Smooth muscle cell (in vitro differentiated cells): ENCODE measurements at regions not wholly inside any gene's neighbourhood (a gene's known extent, or its start where the extent isn't known, plus 50 kb on each side); places are given as distances from the start of the nearest gene placed in this dataset.

Source experiments
- DNase-seq: peaks from one replicate; lab custom pipeline; 2025; ENCODE audit not compliant: unreplicated experiment; lab: John Stamatoyannopoulos, UW
- H2AFZ ChIP-seq: fragments of 200-600 bp; sonication (generic); 2 replicates; pipeline ENCODE4 v1.6.0; 2016; ENCODE audit warnings: antibody characterized with exemption, low read depth, mild to moderate bottlenecking
- H3F3A ChIP-seq: fragments of 200-600 bp; sonication (generic); 2 replicates; pipeline ENCODE4 v1.6.0; 2017; ENCODE audit warnings: antibody characterized with exemption, low read depth
- H3K27ac ChIP-seq: fragments of 200-600 bp; sonication (generic); 2 replicates; pipeline ENCODE4 v1.5.1; 2016; ENCODE audit warnings: low read depth, mild to moderate bottlenecking
- H3K27me3 ChIP-seq: fragments of 200-600 bp; sonication (generic); 2 replicates; pipeline ENCODE4 v1.6.1; 2016; ENCODE audit warnings: low read depth, mild to moderate bottlenecking
- H3K36me3 ChIP-seq: fragments of 200-600 bp; sonication (generic); 2 replicates; pipeline ENCODE4 v1.5.1; 2016; ENCODE audit warnings: low read depth
- H3K4me1 ChIP-seq: fragments of 200-600 bp; sonication (generic); 2 replicates; pipeline ENCODE4 v1.5.1; 2016; ENCODE audit warnings: low read depth
- H3K4me2 ChIP-seq: fragments of 200-600 bp; sonication (generic); 2 replicates; pipeline ENCODE4 v1.6.0; 2016; ENCODE audit warnings: mild to moderate bottlenecking
- H3K4me3 ChIP-seq: fragments of 200-600 bp; sonication (generic); 2 replicates; pipeline ENCODE4 v1.5.1; 2016; ENCODE audit warnings: mild to moderate bottlenecking
- H3K79me2 ChIP-seq: fragments of 200-600 bp; sonication (generic); 2 replicates; pipeline ENCODE4 v1.6.0; 2016; ENCODE audit warnings: low read depth, mild to moderate bottlenecking
- H3K9ac ChIP-seq: fragments of 200-600 bp; sonication (generic); 2 replicates; pipeline ENCODE4 v1.6.0; 2016; ENCODE audit warnings: low read depth
- H3K9me3 ChIP-seq: fragments of 200-600 bp; sonication (generic); replicated peaks from 2 replicates; pipeline ENCODE4 v1.5.1; 2016; ENCODE audit warnings: low read depth
- H4K20me1 ChIP-seq: fragments of 200-600 bp; sonication (generic); 2 replicates; pipeline ENCODE4 v1.6.0; 2016; ENCODE audit warnings: low read depth
- WGBS: methylation state at CpG from one replicate; pipeline ENCODE4 v1.1.7; 2016; ENCODE audit warnings: low lambda C conversion rate; 5-methylcytosine and 5-hydroxymethylcytosine counted together
- TF ChIP-seq, protein P1 (sequence below): fragments of 200-600 bp; sonication (generic); IDR thresholded peaks from 2 replicates; pipeline ENCODE4 v1.5.1; 2017; ENCODE audit warnings: borderline replicate concordance, mild to moderate bottlenecking, antibody characterized with exemption; ENCODE audit not compliant: insufficient read depth, poor library complexity, severe bottlenecking

DNA sequence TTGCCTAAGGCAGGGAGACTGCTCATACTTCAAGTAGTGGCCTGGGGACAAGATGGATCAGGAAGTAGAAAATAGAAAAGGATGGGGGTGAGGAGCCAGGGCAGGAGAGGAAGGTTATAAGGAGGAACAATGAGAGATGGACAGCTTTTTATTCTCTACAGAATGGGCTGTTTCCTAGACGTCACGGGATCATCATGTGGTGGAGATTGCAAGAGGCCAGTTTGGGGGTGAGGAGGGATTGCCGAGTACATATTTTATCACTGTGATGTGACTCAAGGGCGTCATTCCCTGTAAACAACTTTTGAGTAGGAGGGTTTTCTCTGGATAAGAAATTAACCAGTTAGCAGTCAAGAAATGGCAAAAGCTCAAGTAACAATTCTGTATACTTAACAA lies 406.3 kb downstream of the ETS1 start:
- Histone ChIP-seq H2AFZ (no peak overlapping the region), H3K27me3 (no peaks in the 10 kb centered on the region), H3K4me2 (peak overlapping the region; percentile 25), H3K27ac (peak overlapping the region; percentile 64), H3K4me3 (no peak overlapping the region), H3K79me2 (no peaks in the 10 kb centered on the region), H4K20me1 (no peaks in the 10 kb centered on the region), H3F3A (no peaks in the 10 kb centered on the region), H3K4me1 (no peaks in the 10 kb centered on the region), H3K36me3 (no peaks in the 10 kb centered on the region), H3K9ac (no peak overlapping the region), H3K9me3 (no peaks in the 10 kb centered on the region)
- TF ChIP-seq, protein P1, sequence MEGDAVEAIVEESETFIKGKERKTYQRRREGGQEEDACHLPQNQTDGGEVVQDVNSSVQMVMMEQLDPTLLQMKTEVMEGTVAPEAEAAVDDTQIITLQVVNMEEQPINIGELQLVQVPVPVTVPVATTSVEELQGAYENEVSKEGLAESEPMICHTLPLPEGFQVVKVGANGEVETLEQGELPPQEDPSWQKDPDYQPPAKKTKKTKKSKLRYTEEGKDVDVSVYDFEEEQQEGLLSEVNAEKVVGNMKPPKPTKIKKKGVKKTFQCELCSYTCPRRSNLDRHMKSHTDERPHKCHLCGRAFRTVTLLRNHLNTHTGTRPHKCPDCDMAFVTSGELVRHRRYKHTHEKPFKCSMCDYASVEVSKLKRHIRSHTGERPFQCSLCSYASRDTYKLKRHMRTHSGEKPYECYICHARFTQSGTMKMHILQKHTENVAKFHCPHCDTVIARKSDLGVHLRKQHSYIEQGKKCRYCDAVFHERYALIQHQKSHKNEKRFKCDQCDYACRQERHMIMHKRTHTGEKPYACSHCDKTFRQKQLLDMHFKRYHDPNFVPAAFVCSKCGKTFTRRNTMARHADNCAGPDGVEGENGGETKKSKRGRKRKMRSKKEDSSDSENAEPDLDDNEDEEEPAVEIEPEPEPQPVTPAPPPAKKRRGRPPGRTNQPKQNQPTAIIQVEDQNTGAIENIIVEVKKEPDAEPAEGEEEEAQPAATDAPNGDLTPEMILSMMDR, result no peak
- 27% methylated on average over 4 of the region's 4 CpGs for WGBS
- DNase-seq, result no peak

DNA sequence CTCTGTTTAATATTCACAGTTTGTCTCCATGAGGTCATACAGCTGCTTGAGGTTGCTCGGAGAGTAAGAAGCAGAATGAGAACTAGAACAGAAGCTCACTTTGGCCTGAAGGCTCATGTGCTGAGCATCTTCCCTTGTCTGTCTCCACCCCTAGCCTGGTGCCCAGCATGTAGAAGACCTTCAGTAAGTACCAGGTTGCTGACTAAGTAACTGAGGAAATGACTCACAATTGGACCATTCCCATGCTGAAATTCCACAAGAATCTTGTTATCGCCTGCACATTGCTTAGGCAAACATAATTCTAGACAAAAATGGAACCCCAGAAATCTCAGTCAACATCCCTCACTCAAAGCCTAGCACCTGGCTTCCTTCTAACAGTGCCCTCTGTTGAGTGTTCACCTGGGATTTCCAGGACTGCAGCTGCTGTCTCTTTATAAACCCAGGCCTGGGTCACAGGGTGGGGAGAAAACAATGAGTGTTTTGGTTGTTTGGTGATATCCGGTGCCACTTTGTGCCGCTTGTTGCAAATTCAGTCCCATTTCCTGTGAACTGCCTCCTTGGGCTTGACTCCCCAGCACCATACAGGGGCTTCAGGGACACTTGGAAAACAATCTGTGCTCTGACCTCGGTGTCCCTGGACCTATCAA lies 406.8 kb downstream of the ETS1 start:
- no peaks in the 10 kb centered on the region for H4K20me1 ChIP-seq
- DNase-seq, result no peak
- H3K9ac ChIP-seq, result no peak overlapping the region
- H3K79me2 ChIP-seq, result no peaks in the 10 kb centered on the region
- no peaks in the 10 kb centered on the region for H3F3A ChIP-seq
- no peak overlapping the region for H2AFZ ChIP-seq
- H3K27ac ChIP-seq, result peak overlapping the region; percentile 64
- no peaks in the 10 kb centered on the region for H3K9me3 ChIP-seq
- WGBS, result 69% methylated on average over 5 of the region's 5 CpGs
- no peaks in the 10 kb centered on the region for H3K4me1 ChIP-seq
- peak overlapping the region; percentile 25 for H3K4me2 ChIP-seq
- H3K4me3 ChIP-seq, result no peak overlapping the region
- TF ChIP-seq, protein P1, result no peak
- no peaks in the 10 kb centered on the region for H3K36me3 ChIP-seq
- no peaks in the 10 kb centered on the region for H3K27me3 ChIP-seq

DNA sequence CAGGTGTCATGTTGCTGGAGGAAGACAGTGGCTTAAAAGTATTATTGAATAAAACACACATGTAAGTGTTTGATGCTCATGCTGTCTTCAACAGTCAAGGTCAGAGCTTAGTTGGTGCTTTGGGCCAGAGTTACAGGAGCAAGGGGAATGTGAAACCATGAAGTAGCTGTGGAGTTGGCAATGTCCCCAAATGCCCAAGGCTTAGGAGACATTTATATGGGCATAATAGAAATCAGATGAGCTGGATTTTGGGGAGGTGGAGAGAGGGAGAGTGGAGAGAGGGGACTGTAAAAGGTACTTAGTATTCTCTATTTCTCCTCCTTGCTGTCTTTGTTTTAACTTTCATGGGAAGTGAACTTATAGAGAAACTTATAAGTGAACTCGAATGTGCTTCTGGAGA lies 407.8 kb downstream of the ETS1 start:
- Histone ChIP-seq H3K4me2 (no peak overlapping the region), H4K20me1 (no peaks in the 10 kb centered on the region), H3K27ac (no peak overlapping the region), H3K9me3 (no peaks in the 10 kb centered on the region), H3K79me2 (no peaks in the 10 kb centered on the region), H3F3A (no peaks in the 10 kb centered on the region), H3K27me3 (no peaks in the 10 kb centered on the region), H3K36me3 (no peaks in the 10 kb centered on the region), H3K4me1 (no peaks in the 10 kb centered on the region), H3K4me3 (no peak overlapping the region), H3K9ac (no peak overlapping the region), H2AFZ (no peak overlapping the region)
- TF ChIP-seq, protein P1, result no peak
- DNase-seq, result no peak
- WGBS, result 90% methylated on average over 1 of the region's 1 CpG

DNA sequence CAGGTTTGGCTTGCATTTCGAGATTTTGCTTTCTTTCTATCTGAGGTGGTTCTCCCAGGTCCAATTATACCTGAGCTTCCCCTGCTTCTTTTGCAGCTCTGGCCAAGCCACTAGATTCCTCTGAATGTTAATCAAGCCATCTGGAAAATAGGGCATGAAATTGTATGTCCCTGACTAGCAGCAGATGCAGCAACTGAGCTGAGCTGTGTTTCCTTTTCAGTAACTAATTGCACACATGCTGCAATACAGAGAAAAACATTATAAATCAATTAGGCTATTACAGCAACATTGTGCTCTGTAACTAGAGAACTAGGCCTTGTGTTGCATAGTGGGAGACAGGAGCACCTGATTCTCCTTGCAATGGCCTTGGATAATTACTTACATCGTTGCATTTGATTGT lies 408.3 kb downstream of the ETS1 start:
- Histone ChIP-seq H3F3A (no peaks in the 10 kb centered on the region), H3K4me1 (no peaks in the 10 kb centered on the region), H3K9me3 (no peaks in the 10 kb centered on the region), H3K4me2 (no peak overlapping the region), H4K20me1 (no peaks in the 10 kb centered on the region), H3K9ac (no peak overlapping the region), H3K79me2 (no peaks in the 10 kb centered on the region), H3K27ac (no peak overlapping the region), H3K27me3 (no peaks in the 10 kb centered on the region), H2AFZ (no peak overlapping the region), H3K4me3 (no peak overlapping the region), H3K36me3 (no peaks in the 10 kb centered on the region)
- DNase-seq, result no peak
- TF ChIP-seq, protein P1, result no peak
- 88% methylated on average over 2 of the region's 2 CpGs for WGBS
